ENCODE measurements at regions not wholly inside any gene's neighbourhood (a gene's known extent, or its start where the extent isn't known, plus 50 kb on each side); places are given as distances from the start of the nearest gene placed in this dataset.

- H3K9ac ChIP-seq (ENCODE audit: low read length) = no peak overlapping the region
- H3K36me3 ChIP-seq (replicated peaks; ENCODE audit: insufficient read depth, low read length) = no peaks in the 10 kb centered on the region
- no peaks in the 10 kb centered on the region for H4K20me1 ChIP-seq (ENCODE audit: insufficient read depth, low read length)
- H3F3A ChIP-seq (ENCODE audit: insufficient read depth, low read length) = no peaks in the 10 kb centered on the region
- no peak overlapping the region for H3K27ac ChIP-seq (ENCODE audit: low read length)
- H3K4me1 ChIP-seq (ENCODE audit: low read length) = no peaks in the 10 kb centered on the region
- TF ChIP-seq EZH2 (optimal IDR thresholded peaks at IDR 0.05; ENCODE audit: low read depth, low read length) = no peak
- TF ChIP-seq CTCF (IDR thresholded peaks at IDR 0.05; ENCODE audit: low read length) = no peak
- TF ChIP-seq EZH2phosphoT487 (IDR thresholded peaks at IDR 0.05; ENCODE audit: low read length) = no peak
- H3K9me3 ChIP-seq (replicated peaks; ENCODE audit: insufficient read depth, low read length) = no peaks in the 10 kb centered on the region
- no peak for DNase-seq
- no peak overlapping the region for H2AFZ ChIP-seq (ENCODE audit: low read length)
- no peaks in the 10 kb centered on the region for H3K27me3 ChIP-seq (replicated peaks; ENCODE audit: insufficient read depth, low read length)
- H3K4me2 ChIP-seq (ENCODE audit: low read depth, low read length) = no peak overlapping the region
- no peaks in the 10 kb centered on the region for H3K9me2 ChIP-seq (replicated peaks; ENCODE audit: insufficient read depth, low read length)
- H3K4me3 ChIP-seq (ENCODE audit: low read length) = no peak overlapping the region
- H3K79me2 ChIP-seq (ENCODE audit: low read length) = no peaks in the 10 kb centered on the region
These were observed 284.0 kb downstream of the RPS6KC1 start for GRCh38 chr1:213335084-213335483.

GRCh38 chr1:213337025-213337678 lies 286.1 kb downstream of the RPS6KC1 start:
- H2AFZ ChIP-seq (ENCODE audit: low read length) = no peak overlapping the region
- H3K36me3 ChIP-seq (replicated peaks; ENCODE audit: insufficient read depth, low read length) = no peaks in the 10 kb centered on the region
- no peaks in the 10 kb centered on the region for H3K79me2 ChIP-seq (ENCODE audit: low read length)
- no peaks in the 10 kb centered on the region for H3K9me3 ChIP-seq (replicated peaks; ENCODE audit: insufficient read depth, low read length)
- no peaks in the 10 kb centered on the region for H4K20me1 ChIP-seq (ENCODE audit: insufficient read depth, low read length)
- no peak overlapping the region for H3K4me2 ChIP-seq (ENCODE audit: low read depth, low read length)
- no peak for TF ChIP-seq CTCF (IDR thresholded peaks at IDR 0.05; ENCODE audit: low read length)
- no peak for TF ChIP-seq EZH2 (optimal IDR thresholded peaks at IDR 0.05; ENCODE audit: low read depth, low read length)
- no peak for TF ChIP-seq EZH2phosphoT487 (IDR thresholded peaks at IDR 0.05; ENCODE audit: low read length)
- H3K9me2 ChIP-seq (replicated peaks; ENCODE audit: insufficient read depth, low read length) = no peaks in the 10 kb centered on the region
- no peak overlapping the region for H3K9ac ChIP-seq (ENCODE audit: low read length)
- no peaks in the 10 kb centered on the region for H3K27me3 ChIP-seq (replicated peaks; ENCODE audit: insufficient read depth, low read length)
- H3F3A ChIP-seq (ENCODE audit: insufficient read depth, low read length) = no peaks in the 10 kb centered on the region
- no peak for DNase-seq
- H3K4me1 ChIP-seq (ENCODE audit: low read length) = no peaks in the 10 kb centered on the region
- H3K27ac ChIP-seq (ENCODE audit: low read length) = no peak overlapping the region
- no peak overlapping the region for H3K4me3 ChIP-seq (ENCODE audit: low read length)

- Histone ChIP-seq H3K4me2 (ENCODE audit: low read depth, low read length) (no peak overlapping the region), H2AFZ (ENCODE audit: low read length) (no peak overlapping the region), H3K27me3 (replicated peaks; ENCODE audit: insufficient read depth, low read length) (no peaks in the 10 kb centered on the region), H3F3A (ENCODE audit: insufficient read depth, low read length) (no peaks in the 10 kb centered on the region), H3K4me3 (ENCODE audit: low read length) (no peak overlapping the region), H4K20me1 (ENCODE audit: insufficient read depth, low read length) (no peaks in the 10 kb centered on the region), H3K9me2 (replicated peaks; ENCODE audit: insufficient read depth, low read length) (no peaks in the 10 kb centered on the region), H3K9me3 (replicated peaks; ENCODE audit: insufficient read depth, low read length) (no peaks in the 10 kb centered on the region), H3K36me3 (replicated peaks; ENCODE audit: insufficient read depth, low read length) (no peaks in the 10 kb centered on the region), H3K4me1 (ENCODE audit: low read length) (no peaks in the 10 kb centered on the region), H3K27ac (ENCODE audit: low read length) (no peak overlapping the region), H3K79me2 (ENCODE audit: low read length) (no peaks in the 10 kb centered on the region), H3K9ac (ENCODE audit: low read length) (no peak overlapping the region)
- DNase-seq = no peak
- TF ChIP-seq EZH2 (optimal IDR thresholded peaks at IDR 0.05; ENCODE audit: low read depth, low read length) (no peak), CTCF (IDR thresholded peaks at IDR 0.05; ENCODE audit: low read length) (no peak), EZH2phosphoT487 (IDR thresholded peaks at IDR 0.05; ENCODE audit: low read length) (no peak)
These were observed 289.6 kb downstream of the RPS6KC1 start for GRCh38 chr1:213340593-213340992.

Measured in MM.1S (cell line).